HCT116 (cell line): ENCODE measurements at regions not wholly inside any gene's neighbourhood (a gene's known extent, or its start where the extent isn't known, plus 50 kb on each side); places are given as distances from the start of the nearest gene placed in this dataset.

Experiments
- ATAC-seq: fragments of 200-7000 bp; cut with Tn5 transposase; 2 replicates; pipeline ENCODE4 v1.9.1; 2020; ENCODE audit warnings: mild to moderate bottlenecking, moderate library complexity
- BruUV-seq: library from RNA; stranded (reverse); fragments of 400-500 nt; replicated peaks from 2 replicates; lab custom pipeline; 2021; lab: Mats Ljungman, UMichigan
- CTCF ChIA-PET: fragments of 300-600 bp; sonication (Branson Sonifier 250); formaldehyde crosslinking; loops from one replicate; lab custom pipeline; 2021; ENCODE audit warnings: antibody characterized with exemption; lab: Charles Lee
- POLR2A ChIA-PET: fragments of 300-600, 350-600 bp; sonication (Branson Sonifier 250); formaldehyde crosslinking; loops from one replicate; lab custom pipeline; 2021; ENCODE audit warnings: antibody characterized with exemption; lab: Charles Lee
- RAD21 ChIA-PET, 2 experiments: fragments of 300-600 bp; sonication (Branson Sonifier 250); formaldehyde crosslinking; loops; one replicate each; lab custom pipeline; 2023; ENCODE audit warnings: low total read pairs in 2 of 2; ENCODE audit not compliant: uncharacterized antibody in 2 of 2, unreplicated experiment in 2 of 2, low non-redundant PET in 1 of 2; lab: Charles Lee
- DNase-seq: peaks from one replicate; pipeline ENCODE4 v3.0.0-alpha.2; 2010; ENCODE audit warnings: low read depth, low spot score
- H2AFZ ChIP-seq: fragments of 200-600 bp; shearing (Covaris generic), sonication (generic); 2 replicates; pipeline ENCODE4 v1.6.1; 2017; ENCODE audit warnings: low read depth, mixed run types, mixed read lengths, antibody characterized with exemption, low read length; ENCODE audit not compliant: poor library complexity, severe bottlenecking
- H3K27ac ChIP-seq: 2 replicates; pipeline ENCODE4 v1.5.1; 2012; ENCODE audit warnings: low read depth, low read length
- H3K27me3 ChIP-seq: fragments of 200-600 bp; sonication (generic); 2 replicates; pipeline ENCODE4 v1.6.1; 2016; ENCODE audit warnings: mixed run types, low read length, mixed read lengths; ENCODE audit not compliant: insufficient read depth
- H3K36me3 ChIP-seq, 2 experiments: fragments of 200-500 bp in 1 of 2; fragments of 200-600 bp in 1 of 2; sonication (Bioruptor generic) in 1 of 2; sonication (generic) in 1 of 2; 2 replicates each; pipeline versions ENCODE4 v1.5.1 to v1.6.1; 2014 to 2016; ENCODE audit warnings: low read length in 2 of 2, inconsistent platforms in 1 of 2, mixed read lengths in 1 of 2, mixed run types in 1 of 2; ENCODE audit not compliant: insufficient read depth in 2 of 2, control insufficient read depth in 1 of 2
- H3K4me1 ChIP-seq, 2 experiments: fragments of 200-600 bp in 1 of 2; sonication (generic) in 1 of 2; 2 replicates each; pipeline versions ENCODE4 v1.5.1 to v1.6.1; 2012 to 2017; ENCODE audit warnings: low read length in 2 of 2, inconsistent platforms in 1 of 2, mild to moderate bottlenecking in 1 of 2, mixed read lengths in 1 of 2, mixed run types in 1 of 2, moderate library complexity in 1 of 2; ENCODE audit not compliant: insufficient read depth in 2 of 2, control insufficient read depth in 1 of 2
- H3K4me2 ChIP-seq: fragments of 200-600 bp; sonication (generic); 2 replicates; pipeline ENCODE4 v1.6.1; 2017; ENCODE audit warnings: mixed run types, low read length, mixed read lengths
- H3K4me3 ChIP-seq, 2 experiments: fragments of 200-600 bp in 1 of 2; sonication (generic) in 1 of 2; replicated peaks in 1 of 2; 2 replicates each; pipeline ENCODE4 v1.5.1; 2011 to 2016; ENCODE audit warnings: low read length in 2 of 2, control low read depth in 1 of 2, low read depth in 1 of 2, mild to moderate bottlenecking in 1 of 2, mixed read lengths in 1 of 2, mixed run types in 1 of 2
- H3K79me2 ChIP-seq: fragments of 200-600 bp; sonication (generic); 2 replicates; pipeline ENCODE4 v1.6.1; 2017; ENCODE audit warnings: mild to moderate bottlenecking, mixed run types, low read length, moderate library complexity, mixed read lengths; ENCODE audit not compliant: insufficient read depth
- H3K9ac ChIP-seq: fragments of 200-600 bp; sonication (generic); 2 replicates; pipeline ENCODE4 v1.6.1; 2016; ENCODE audit warnings: low read length, mixed read lengths
- H3K9me2 ChIP-seq: fragments of 200-600 bp; sonication (generic), shearing (Covaris generic); 2 replicates; pipeline ENCODE4 v1.6.1; 2017; ENCODE audit warnings: mixed run types, mild to moderate bottlenecking, moderate library complexity; ENCODE audit not compliant: insufficient read depth
- H3K9me3 ChIP-seq, 2 experiments: fragments of 200-500 bp in 1 of 2; fragments of 200-600 bp in 1 of 2; sonication (Bioruptor generic) in 1 of 2; sonication (generic) in 1 of 2; 2 replicates each; pipeline ENCODE4 v1.6.1; 2014 to 2017; ENCODE audit warnings: low read length in 2 of 2, mixed read lengths in 2 of 2, inconsistent platforms in 1 of 2, low read depth in 1 of 2, mild to moderate bottlenecking in 1 of 2, mixed run types in 1 of 2, moderate library complexity in 1 of 2; ENCODE audit not compliant: control insufficient read depth in 1 of 2, insufficient read depth in 1 of 2
- H4K20me1 ChIP-seq: fragments of 200-600 bp; sonication (generic), shearing (Covaris generic); 2 replicates; pipeline ENCODE4 v1.6.1; 2017; ENCODE audit warnings: mixed run types, mild to moderate bottlenecking, moderate library complexity; ENCODE audit not compliant: insufficient read depth
- CBX3 ChIP-seq: IDR thresholded peaks from 2 replicates; pipeline ENCODE4 v1.6.1; 2012; ENCODE audit warnings: low read depth
- SP1 ChIP-seq: IDR thresholded peaks from 2 replicates; pipeline ENCODE4 v1.6.1; 2012; ENCODE audit warnings: low read depth
- SRF ChIP-seq: IDR thresholded peaks from 2 replicates; pipeline ENCODE4 v1.6.1; 2012; ENCODE audit warnings: low read depth
- YY1 ChIP-seq: IDR thresholded peaks from 2 replicates; pipeline ENCODE4 v1.6.1; 2011; ENCODE audit warnings: low read length, low read depth, moderate library complexity, mild to moderate bottlenecking; ENCODE audit not compliant: insufficient replicate concordance; ENCODE audit errors: extremely low read depth
- ZFX ChIP-seq: fragments of 450-650 bp; IDR thresholded peaks from 2 replicates; pipeline ENCODE4 v1.6.1; 2017
- intact Hi-C: fragments of 100-400 bp; cut with micrococcal nuclease; formaldehyde crosslinking; loops from 2 replicates; pipeline ENCODE4 v1.10.0; 2022
- TF ChIP-seq, protein P1 (sequence below): IDR thresholded peaks from 2 replicates; pipeline ENCODE4 v1.6.1; 2012

DNA sequence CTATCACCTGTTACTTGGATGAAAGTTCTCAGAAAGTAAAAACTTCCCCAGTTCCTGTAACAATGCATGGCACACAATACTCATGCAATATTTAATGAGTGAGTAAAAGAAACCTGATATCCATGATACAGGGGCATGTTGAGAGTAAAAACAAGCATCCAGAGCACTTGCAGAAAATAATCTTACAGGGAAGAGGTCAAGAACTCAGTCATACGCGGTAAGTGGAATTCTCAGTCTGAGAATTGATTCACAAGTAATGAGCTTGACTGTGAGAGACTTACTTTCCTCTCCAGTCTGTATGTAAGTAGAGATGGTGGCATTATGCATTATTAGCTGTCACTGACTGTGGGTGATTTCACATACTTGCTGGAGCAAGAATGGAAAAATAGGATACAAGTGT lies 976.9 kb downstream of the BRINP3 start:
- H3K4me2 ChIP-seq: no peak overlapping the region
- DNase-seq (no peak), ATAC-seq (no peak)
- no peak for TF ChIP-seq YY1
- TF ChIP-seq, protein P1, sequence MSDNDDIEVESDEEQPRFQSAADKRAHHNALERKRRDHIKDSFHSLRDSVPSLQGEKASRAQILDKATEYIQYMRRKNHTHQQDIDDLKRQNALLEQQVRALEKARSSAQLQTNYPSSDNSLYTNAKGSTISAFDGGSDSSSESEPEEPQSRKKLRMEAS: no peak
- TF ChIP-seq SRF: no peak
- no peak for TF ChIP-seq CBX3
- no peak for TF ChIP-seq SP1
- intact Hi-C loops: no loop called here
- POLR2A ChIA-PET: no interaction called here
- no TSS peak for BruUV-seq
- no peaks in the 10 kb centered on the region for H3K79me2 ChIP-seq
- no peaks in the 10 kb centered on the region for H3K36me3 ChIP-seq
- H3K27me3 ChIP-seq: no peaks in the 10 kb centered on the region
- no peaks in the 10 kb centered on the region for H3K9me3 ChIP-seq
- no peak overlapping the region for H3K9ac ChIP-seq
- H3K4me3 ChIP-seq: no peak overlapping the region
- H2AFZ ChIP-seq: no peak overlapping the region
- no peaks in the 10 kb centered on the region for H3K9me2 ChIP-seq
- RAD21 ChIA-PET: no interaction called here
- CTCF ChIA-PET: no interaction called here
- no peak overlapping the region for H3K27ac ChIP-seq
- no peaks in the 10 kb centered on the region for H4K20me1 ChIP-seq
- no peaks in the 10 kb centered on the region for H3K4me1 ChIP-seq

DNA sequence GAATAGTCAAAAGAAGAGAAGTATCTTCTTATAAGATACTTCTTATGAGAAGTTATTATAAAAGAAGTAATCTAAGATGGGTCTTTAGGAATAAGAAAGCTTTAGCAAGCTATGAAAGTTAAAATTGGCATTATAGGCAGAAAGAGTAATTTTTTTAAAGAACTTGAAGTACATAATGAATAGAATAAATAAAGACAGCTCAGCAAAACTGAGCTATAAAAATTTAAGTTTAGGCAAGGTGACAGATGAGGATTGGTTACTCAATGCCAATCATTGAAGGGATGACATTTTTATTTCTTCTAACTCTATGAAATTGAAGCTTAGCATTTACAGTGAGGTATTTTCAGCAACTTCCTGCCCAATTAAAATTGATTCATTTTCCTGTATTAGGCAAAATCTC lies 966.8 kb downstream of the BRINP3 start:
- Histone ChIP-seq H4K20me1 (no peaks in the 10 kb centered on the region), H3K9me2 (no peaks in the 10 kb centered on the region), H3K79me2 (no peaks in the 10 kb centered on the region), H3K27me3 (no peaks in the 10 kb centered on the region), H2AFZ (peak overlapping the region; percentile 36), H3K9me3 (no peaks in the 10 kb centered on the region), H3K9ac (no peak overlapping the region), H3K4me3 (no peak overlapping the region), H3K36me3 (no peaks in the 10 kb centered on the region), H3K27ac (no peak overlapping the region), H3K4me2 (no peak overlapping the region), H3K4me1 (no peaks in the 10 kb centered on the region)
- POLR2A ChIA-PET: no interaction called here
- ATAC-seq: no peak
- BruUV-seq: no TSS peak
- TF ChIP-seq SRF: no peak
- TF ChIP-seq ZFX: no peak
- no peak for DNase-seq
- intact Hi-C loops: no loop called here
- CTCF ChIA-PET: no interaction called here
- RAD21 ChIA-PET: no interaction called here
